ENCODE measurements at regions not wholly inside any gene's neighbourhood (a gene's known extent, or its start where the extent isn't known, plus 50 kb on each side); places are given as distances from the start of the nearest gene placed in this dataset.

GRCh38 chr11:131191606-131192005 is 178.8 kb upstream of the NTM start:
- TF ChIP-seq POLR2A (IDR thresholded peaks at IDR 0.05) (no peak), EP300 (IDR thresholded peaks at IDR 0.05) (no peak), POLR2AphosphoS5 (IDR thresholded peaks at IDR 0.05) (no peak)
- TF ChIP-seq, protein P1, sequence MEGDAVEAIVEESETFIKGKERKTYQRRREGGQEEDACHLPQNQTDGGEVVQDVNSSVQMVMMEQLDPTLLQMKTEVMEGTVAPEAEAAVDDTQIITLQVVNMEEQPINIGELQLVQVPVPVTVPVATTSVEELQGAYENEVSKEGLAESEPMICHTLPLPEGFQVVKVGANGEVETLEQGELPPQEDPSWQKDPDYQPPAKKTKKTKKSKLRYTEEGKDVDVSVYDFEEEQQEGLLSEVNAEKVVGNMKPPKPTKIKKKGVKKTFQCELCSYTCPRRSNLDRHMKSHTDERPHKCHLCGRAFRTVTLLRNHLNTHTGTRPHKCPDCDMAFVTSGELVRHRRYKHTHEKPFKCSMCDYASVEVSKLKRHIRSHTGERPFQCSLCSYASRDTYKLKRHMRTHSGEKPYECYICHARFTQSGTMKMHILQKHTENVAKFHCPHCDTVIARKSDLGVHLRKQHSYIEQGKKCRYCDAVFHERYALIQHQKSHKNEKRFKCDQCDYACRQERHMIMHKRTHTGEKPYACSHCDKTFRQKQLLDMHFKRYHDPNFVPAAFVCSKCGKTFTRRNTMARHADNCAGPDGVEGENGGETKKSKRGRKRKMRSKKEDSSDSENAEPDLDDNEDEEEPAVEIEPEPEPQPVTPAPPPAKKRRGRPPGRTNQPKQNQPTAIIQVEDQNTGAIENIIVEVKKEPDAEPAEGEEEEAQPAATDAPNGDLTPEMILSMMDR (IDR thresholded peaks at IDR 0.05) = no peak
